ENCODE measurements at regions not wholly inside any gene's neighbourhood (a gene's known extent, or its start where the extent isn't known, plus 50 kb on each side); places are given as distances from the start of the nearest gene placed in this dataset.
"Not testable (repeated sequence)": the region's sequence is repeated elsewhere in the genome, so short reads cannot be mapped to it uniquely, and the experiment has no call there.

- DNase-seq (ENCODE audit: low read depth): no peak
Observed at GRCh38 chr4:164096766-164097518, 602.5 kb downstream of the TMA16 start.

- DNase-seq (ENCODE audit: low read depth): not testable (repeated sequence)
Observed at GRCh38 chr4:164100741-164101365, 606.4 kb downstream of the TMA16 start.

GRCh38 chr4:164108971-164109370, 614.5 kb downstream of the TMA16 start:
- DNase-seq (ENCODE audit: low read depth): no peak

GRCh38 chr4:164109503-164109902, 615.0 kb downstream of the TMA16 start:
- no peak for DNase-seq (ENCODE audit: low read depth)

- no peak for DNase-seq (ENCODE audit: low read depth)
Observed at GRCh38 chr4:164115236-164115635, 620.7 kb downstream of the TMA16 start.

GRCh38 chr4:164116286-164116685, 621.8 kb downstream of the TMA16 start:
- no peak for DNase-seq (ENCODE audit: low read depth)

- no peak for DNase-seq (ENCODE audit: low read depth)
Observed at GRCh38 chr4:164134388-164134787, 619.5 kb upstream of the SMIM31 start.

GRCh38 chr4:164136180-164136616, 617.7 kb upstream of the SMIM31 start:
- DNase-seq (ENCODE audit: low read depth): no peak

GRCh38 chr4:164138521-164138920, 615.4 kb upstream of the SMIM31 start:
- no peak for DNase-seq (ENCODE audit: low read depth)

GRCh38 chr4:164139291-164139690, 614.6 kb upstream of the SMIM31 start:
- DNase-seq (ENCODE audit: low read depth): no peak

GRCh38 chr4:164141755-164142375, 612.1 kb upstream of the SMIM31 start:
- DNase-seq (ENCODE audit: low read depth): not testable (repeated sequence)

- DNase-seq (ENCODE audit: low read depth): no peak
Observed at GRCh38 chr4:164154416-164154815, 599.5 kb upstream of the SMIM31 start.

- no peak for DNase-seq (ENCODE audit: low read depth)
Observed at GRCh38 chr4:164169591-164169990, 584.3 kb upstream of the SMIM31 start.

GRCh38 chr4:164177153-164177552, 576.8 kb upstream of the SMIM31 start:
- no peak for DNase-seq (ENCODE audit: low read depth)

GRCh38 chr4:164177753-164178152, 576.2 kb upstream of the SMIM31 start:
- DNase-seq (ENCODE audit: low read depth): no peak

- no peak for DNase-seq (ENCODE audit: low read depth)
Observed at GRCh38 chr4:164188236-164188635, 565.7 kb upstream of the SMIM31 start.

- DNase-seq (ENCODE audit: low read depth): no peak
Observed at GRCh38 chr4:164192844-164193243, 561.1 kb upstream of the SMIM31 start.

- no peak for DNase-seq (ENCODE audit: low read depth)
Observed at GRCh38 chr4:164193676-164194075, 560.3 kb upstream of the SMIM31 start.

- no peak for DNase-seq (ENCODE audit: low read depth)
Observed at GRCh38 chr4:164197556-164197955, 556.4 kb upstream of the SMIM31 start.

GRCh38 chr4:164203476-164203875, 550.5 kb upstream of the SMIM31 start:
- no peak for DNase-seq (ENCODE audit: low read depth)

- DNase-seq (ENCODE audit: low read depth): no peak
Observed at GRCh38 chr4:164204434-164204833, 549.5 kb upstream of the SMIM31 start.

GRCh38 chr4:164207460-164207859, 546.5 kb upstream of the SMIM31 start:
- DNase-seq (ENCODE audit: low read depth): no peak

GRCh38 chr4:164210377-164210776, 543.6 kb upstream of the SMIM31 start:
- no peak for DNase-seq (ENCODE audit: low read depth)
